Renal cortical epithelial cell (primary cell): ENCODE measurements at regions not wholly inside any gene's neighbourhood (a gene's known extent, or its start where the extent isn't known, plus 50 kb on each side); places are given as distances from the start of the nearest gene placed in this dataset.

Source experiments
- DNase-seq: peaks from one replicate; pipeline ENCODE4 v3.0.0-alpha.2; 2011; ENCODE audit warnings: low read depth

GRCh38 chr15:36525430-36525829 lies 54.0 kb upstream of the CDIN1 start:
- DNase-seq: no peak

- DNase-seq: no peak
Observed at GRCh38 chr15:36527235-36528162, 51.9 kb upstream of the CDIN1 start.

GRCh38 chr15:36529296-36530011 lies 50.0 kb upstream of the CDIN1 start:
- no peak for DNase-seq
